Ovary (tissue), 7 donors: ENCODE measurements at regions not wholly inside any gene's neighbourhood (a gene's known extent, or its start where the extent isn't known, plus 50 kb on each side); places are given as distances from the start of the nearest gene placed in this dataset.
"Not testable (repeated sequence)": the region's sequence is repeated elsewhere in the genome, so short reads cannot be mapped to it uniquely, and the experiment has no call there.

ENCODE experiments used
- DNase-seq, 5 donors: peaks; one replicate each; pipeline ENCODE4 v3.0.0-alpha.2; 2019 to 2020
- H3K27ac ChIP-seq, 2 donors: fragments of 200-600 bp; one replicate each; pipeline versions ENCODE4 v1.5.1 to v1.8.0; 2019 to 2022
- H3K27me3 ChIP-seq: fragments of 200-600 bp; one replicate; pipeline ENCODE4 v1.8.0; 2022
- H3K36me3 ChIP-seq: fragments of 200-600 bp; sonication (generic); one replicate; pipeline ENCODE4 v1.5.1; 2019
- H3K4me1 ChIP-seq: one replicate; pipeline ENCODE4 v1.8.1; 2013; ENCODE audit warnings: mild to moderate bottlenecking, moderate library complexity; ENCODE audit not compliant: insufficient read depth
- H3K4me3 ChIP-seq: fragments of 200-600 bp; sonication (generic); one replicate; pipeline ENCODE4 v1.5.1; 2017
- H3K9me3 ChIP-seq, 2 donors: fragments of 200-600 bp in 1 of 2; sonication (generic) in 1 of 2; one replicate each; pipeline versions ENCODE4 v1.5.1 to v1.8.1; 2013 to 2019; ENCODE audit warnings: mild to moderate bottlenecking in 1 of 2, moderate library complexity in 1 of 2
- CTCF ChIP-seq, 3 donors: fragments of 450-650 bp in 2 of 3; fragments of 200-600 bp in 1 of 3; IDR thresholded peaks; one replicate each; pipeline versions ENCODE4 v1.5.1 to v1.8.0; 2016 to 2022; ENCODE audit warnings: antibody characterized with exemption in 3 of 3, mild to moderate bottlenecking in 1 of 3
- EP300 ChIP-seq: sonication (generic); formaldehyde crosslinking; IDR thresholded peaks from one replicate; pipeline ENCODE4 v1.6.1; 2017; ENCODE audit warnings: antibody characterized with exemption
- POLR2A ChIP-seq: fragments of 450-650 bp; IDR thresholded peaks from one replicate; pipeline ENCODE4 v1.6.1; 2017; ENCODE audit warnings: antibody characterized with exemption, mild to moderate bottlenecking, moderate library complexity
- WGBS, 3 donors: extraction: QIAGEN DNeasy Blood & Tissue Kit in 1 of 3; methylation state at CpG; one replicate each; pipeline versions ENCODE4 v1.1.5 to v1.1.7; 2013 to 2017; 5-methylcytosine and 5-hydroxymethylcytosine counted together
- intact Hi-C, 4 donors: fragments of 100-400 bp; cut with DNase I; formaldehyde crosslinking; loops; one replicate each; pipeline versions ENCODE4 v1.11.0 to v1.15.1; 2022 to 2023
- donor health status: DM: no; HTN: no; CAD: no; lungs with moderate emphysema.
- donor health status: DM: no; HTN: no; CAD: no.
- donor health status: Bipolar disorder and iron deficiency.
- donor health status: DM: no; HTN: no; CAD: no.
- donor health status: DM: yes; HTN: yes; CAD: no.

DNA sequence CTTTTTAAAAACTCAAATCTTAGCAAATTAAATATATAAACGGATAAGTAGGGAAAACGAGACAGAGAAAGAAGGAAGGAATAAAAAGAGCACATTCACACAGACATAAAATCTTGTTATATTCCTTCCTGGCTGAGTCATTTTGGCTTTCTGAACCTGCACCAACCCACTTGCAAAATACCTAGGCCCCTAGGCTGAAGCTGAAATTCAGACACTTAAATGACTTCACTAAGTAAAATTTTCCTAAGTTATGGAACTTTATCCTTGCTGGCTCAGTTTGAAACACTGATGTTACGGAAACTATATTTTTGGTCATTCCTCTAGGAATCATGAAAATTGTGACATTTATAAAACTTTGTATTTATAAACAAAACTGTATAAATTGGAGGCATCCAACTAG, 462.8 kb upstream of the NFIA start:
- 81 to 91% (median 87%) methylated on average over 3 of the region's 3 CpGs for WGBS, 3 donors
- peaks cover 5% of the 10 kb centered on the region for H3K4me1 ChIP-seq
- no peaks in the 10 kb centered on the region for H3K9me3 ChIP-seq
- H3K27ac ChIP-seq, result no peak overlapping the region
- no peak overlapping the region for H3K4me3 ChIP-seq
- no peak for TF ChIP-seq EP300
- no peak for TF ChIP-seq CTCF (IDR thresholded peaks at IDR 0.05)
- TF ChIP-seq POLR2A, result no peak
- intact Hi-C loops, result no loop called here
- DNase-seq, result no peak
- no peaks in the 10 kb centered on the region for H3K36me3 ChIP-seq
- no peaks in the 10 kb centered on the region for H3K27me3 ChIP-seq

DNA sequence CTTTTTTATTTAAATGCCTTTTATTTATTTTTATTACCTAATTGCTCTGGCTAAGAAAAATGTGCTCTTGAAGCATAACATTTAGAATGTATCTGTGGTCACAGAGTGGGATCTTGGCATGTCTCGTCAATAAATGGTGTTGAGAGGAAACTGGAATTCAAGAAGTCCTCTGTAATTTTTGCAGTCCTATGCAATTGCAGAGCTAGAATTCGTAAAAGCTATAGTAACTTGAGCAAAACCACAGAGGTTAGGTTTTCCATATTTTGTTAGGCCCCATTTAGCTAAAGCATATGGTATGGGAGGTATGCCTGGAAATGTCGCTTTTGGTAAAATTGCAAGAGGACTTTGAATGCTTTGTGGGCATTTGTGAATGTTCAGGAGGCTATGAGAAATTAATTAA, 466.7 kb upstream of the NFIA start:
- TF ChIP-seq EP300, result no peak
- no peak for TF ChIP-seq CTCF (IDR thresholded peaks at IDR 0.05)
- no peak for DNase-seq
- WGBS, 3 donors, result 96 to 97% (median 96%) methylated on average over 3 of the region's 3 CpGs

DNA sequence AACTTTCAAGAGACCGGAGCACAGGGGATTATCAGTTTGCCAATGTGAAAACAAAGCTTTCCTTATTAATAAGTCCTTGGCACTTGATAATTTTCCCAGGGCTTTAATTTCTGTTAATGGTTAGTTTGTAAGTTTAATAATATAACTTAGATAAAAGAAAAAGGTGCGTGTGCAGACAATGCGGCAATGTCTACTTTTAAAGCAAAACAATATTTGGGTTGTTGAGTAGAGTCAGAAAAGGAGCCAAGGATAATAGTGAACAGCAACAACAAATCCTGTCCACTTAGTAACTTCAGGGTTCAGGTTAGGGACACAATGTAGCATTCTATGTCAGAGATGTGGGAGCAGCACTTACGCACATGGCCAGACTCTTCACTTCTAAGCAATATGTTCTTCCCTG, 469.6 kb upstream of the NFIA start:
- Histone ChIP-seq H3K4me1 (no peaks in the 10 kb centered on the region), H3K4me3 (no peak overlapping the region), H3K9me3 (no peaks in the 10 kb centered on the region), H3K27ac (no peak overlapping the region), H3K36me3 (no peaks in the 10 kb centered on the region), H3K27me3 (no peaks in the 10 kb centered on the region)
- WGBS, 3 donors, result 66 to 81% (median 80%) methylated on average over 4 of the region's 4 CpGs
- no peak for DNase-seq
- intact Hi-C loops, result no loop called here
- no peak for TF ChIP-seq CTCF (IDR thresholded peaks at IDR 0.05)
- TF ChIP-seq POLR2A, result no peak
- TF ChIP-seq EP300, result no peak

More for the DNA sequence above, 466.7 kb upstream of the NFIA start:
- no peak overlapping the region for H3K4me3 ChIP-seq
- no peaks in the 10 kb centered on the region for H3K9me3 ChIP-seq
- no peak overlapping the region for H3K27ac ChIP-seq
- H3K36me3 ChIP-seq, result no peaks in the 10 kb centered on the region
- H3K27me3 ChIP-seq, result no peaks in the 10 kb centered on the region
- intact Hi-C loops, result no loop called here
- H3K4me1 ChIP-seq, result no peaks in the 10 kb centered on the region

DNA sequence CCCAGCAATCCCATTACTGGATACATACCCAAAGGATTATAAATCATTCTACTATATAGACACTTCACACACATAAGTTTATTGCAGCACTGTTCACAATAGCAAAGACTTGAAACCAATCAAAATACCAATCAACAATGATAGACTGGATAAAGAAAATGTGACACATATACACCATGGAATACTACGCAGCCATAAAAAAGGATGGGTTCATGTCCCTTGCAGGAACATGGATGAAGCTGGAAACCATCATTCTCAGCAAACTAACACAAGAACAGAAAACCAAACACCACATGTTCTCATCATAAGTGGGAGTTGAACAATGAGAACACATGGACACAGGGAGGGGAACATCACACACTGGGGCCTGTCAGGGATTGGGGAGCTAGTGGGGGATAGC, 475.4 kb upstream of the NFIA start:
- H3K4me3 ChIP-seq, H3K36me3 ChIP-seq, H3K27ac ChIP-seq, H3K4me1 ChIP-seq, DNase-seq, intact Hi-C loops, H3K27me3 ChIP-seq, H3K9me3 ChIP-seq: not testable (repeated sequence)
- 96 to 100% (median 98%) methylated on average over 1 of the region's 1 CpG for WGBS, 3 donors

- peaks cover 5% of the 10 kb centered on the region for H3K4me1 ChIP-seq
- WGBS, 3 donors, result 66 to 75% (median 66%) methylated on average over 1 of the region's 1 CpG
- H3K27me3 ChIP-seq, result no peaks in the 10 kb centered on the region
- TF ChIP-seq CTCF (IDR thresholded peaks at IDR 0.05) (no peak), EP300 (no peak), POLR2A (no peak)
- intact Hi-C loops, result no loop called here
- no peak overlapping the region for H3K4me3 ChIP-seq
- no peak overlapping the region for H3K27ac ChIP-seq
- no peaks in the 10 kb centered on the region for H3K9me3 ChIP-seq
- DNase-seq, result no peak
- no peaks in the 10 kb centered on the region for H3K36me3 ChIP-seq
These were observed 481.8 kb upstream of the NFIA start for GRCh38 chr1:60600532-60600931.
